ENCODE measurements at regions not wholly inside any gene's neighbourhood (a gene's known extent, or its start where the extent isn't known, plus 50 kb on each side); places are given as distances from the start of the nearest gene placed in this dataset.

- no peak for DNase-seq (ENCODE audit: insufficient read length, low spot score, missing footprints)
- no peaks in the 10 kb centered on the region for H3K36me3 ChIP-seq (ENCODE audit: insufficient read depth, low read length)
- no peaks in the 10 kb centered on the region for H3K4me1 ChIP-seq (ENCODE audit: insufficient read depth, low read length)
- no peaks in the 10 kb centered on the region for H3K79me2 ChIP-seq (ENCODE audit: insufficient read depth, low read length)
- H3K9me3 ChIP-seq (ENCODE audit: low read depth, low read length): no peaks in the 10 kb centered on the region
- no peaks in the 10 kb centered on the region for H4K20me1 ChIP-seq (ENCODE audit: insufficient read depth, low read length)
- H2AFZ ChIP-seq (ENCODE audit: low read length): no peak overlapping the region
- no peaks in the 10 kb centered on the region for H3K27me3 ChIP-seq (ENCODE audit: insufficient read depth, low read length)
- no peak for TF ChIP-seq CTCF (IDR thresholded peaks at IDR 0.05; ENCODE audit: extremely low read depth, low read depth, low read length)
- H3K4me3 ChIP-seq (ENCODE audit: insufficient read depth, low read length): no peak overlapping the region
- no peak overlapping the region for H3K27ac ChIP-seq (ENCODE audit: low read depth, low read length)
- no peak overlapping the region for H3K4me2 ChIP-seq (ENCODE audit: insufficient read depth, low read length)
Observed at GRCh38 chr6:63516186-63516944, 55.9 kb upstream of the LOC128125822 start.

GRCh38 chr6:63517221-63517620 is 55.1 kb upstream of the LOC128125822 start:
- Histone ChIP-seq H2AFZ (ENCODE audit: low read length) (no peak overlapping the region), H4K20me1 (ENCODE audit: insufficient read depth, low read length) (no peaks in the 10 kb centered on the region), H3K4me3 (ENCODE audit: insufficient read depth, low read length) (no peak overlapping the region), H3K4me1 (ENCODE audit: insufficient read depth, low read length) (no peaks in the 10 kb centered on the region), H3K79me2 (ENCODE audit: insufficient read depth, low read length) (no peaks in the 10 kb centered on the region), H3K4me2 (ENCODE audit: insufficient read depth, low read length) (no peak overlapping the region), H3K36me3 (ENCODE audit: insufficient read depth, low read length) (no peaks in the 10 kb centered on the region), H3K27ac (ENCODE audit: low read depth, low read length) (no peak overlapping the region), H3K27me3 (ENCODE audit: insufficient read depth, low read length) (no peaks in the 10 kb centered on the region), H3K9me3 (ENCODE audit: low read depth, low read length) (no peaks in the 10 kb centered on the region)
- DNase-seq (ENCODE audit: insufficient read length, low spot score, missing footprints): no peak
- TF ChIP-seq CTCF (IDR thresholded peaks at IDR 0.05; ENCODE audit: extremely low read depth, low read depth, low read length): no peak

GRCh38 chr6:63521475-63522210 is 50.6 kb upstream of the LOC128125822 start:
- TF ChIP-seq CTCF (IDR thresholded peaks at IDR 0.05; ENCODE audit: extremely low read depth, low read depth, low read length): no peak
- no peak overlapping the region for H2AFZ ChIP-seq (ENCODE audit: low read length)
- H3K4me3 ChIP-seq (ENCODE audit: insufficient read depth, low read length): no peak overlapping the region
- H3K4me1 ChIP-seq (ENCODE audit: insufficient read depth, low read length): no peaks in the 10 kb centered on the region
- no peaks in the 10 kb centered on the region for H3K36me3 ChIP-seq (ENCODE audit: insufficient read depth, low read length)
- H3K27me3 ChIP-seq (ENCODE audit: insufficient read depth, low read length): no peaks in the 10 kb centered on the region
- DNase-seq (ENCODE audit: insufficient read length, low spot score, missing footprints): no peak
- no peak overlapping the region for H3K27ac ChIP-seq (ENCODE audit: low read depth, low read length)
- no peaks in the 10 kb centered on the region for H3K79me2 ChIP-seq (ENCODE audit: insufficient read depth, low read length)
- no peaks in the 10 kb centered on the region for H4K20me1 ChIP-seq (ENCODE audit: insufficient read depth, low read length)
- no peaks in the 10 kb centered on the region for H3K9me3 ChIP-seq (ENCODE audit: low read depth, low read length)
- no peak overlapping the region for H3K4me2 ChIP-seq (ENCODE audit: insufficient read depth, low read length)
